HUES48 (cell line): ENCODE measurements at regions not wholly inside any gene's neighbourhood (a gene's known extent, or its start where the extent isn't known, plus 50 kb on each side); places are given as distances from the start of the nearest gene placed in this dataset.

Source experiments
- H3K27ac ChIP-seq: one replicate; pipeline ENCODE4 v1.7.0; 2013; ENCODE audit warnings: low read depth, low read length, inconsistent platforms
- H3K27me3 ChIP-seq: 2 replicates; pipeline ENCODE4 v1.6.1; 2013; ENCODE audit warnings: mild to moderate bottlenecking, low read length; ENCODE audit not compliant: control insufficient read depth, insufficient read depth
- H3K36me3 ChIP-seq: 2 replicates; pipeline ENCODE4 v1.6.1; 2013; ENCODE audit warnings: low read length; ENCODE audit not compliant: control insufficient read depth, insufficient read depth
- H3K4me1 ChIP-seq: 2 replicates; pipeline ENCODE4 v1.6.1; 2013; ENCODE audit warnings: mild to moderate bottlenecking, low read length; ENCODE audit not compliant: control insufficient read depth, insufficient read depth
- H3K4me3 ChIP-seq: 2 replicates; pipeline ENCODE4 v1.5.1; 2013; ENCODE audit warnings: mild to moderate bottlenecking, low read depth, low read length
- H3K9ac ChIP-seq: 2 replicates; pipeline ENCODE4 v1.6.1; 2013; ENCODE audit warnings: mild to moderate bottlenecking, low read depth, low read length, moderate library complexity
- H3K9me3 ChIP-seq: 2 replicates; pipeline ENCODE4 v1.6.1; 2013; ENCODE audit warnings: low read length; ENCODE audit not compliant: control insufficient read depth, insufficient read depth

DNA sequence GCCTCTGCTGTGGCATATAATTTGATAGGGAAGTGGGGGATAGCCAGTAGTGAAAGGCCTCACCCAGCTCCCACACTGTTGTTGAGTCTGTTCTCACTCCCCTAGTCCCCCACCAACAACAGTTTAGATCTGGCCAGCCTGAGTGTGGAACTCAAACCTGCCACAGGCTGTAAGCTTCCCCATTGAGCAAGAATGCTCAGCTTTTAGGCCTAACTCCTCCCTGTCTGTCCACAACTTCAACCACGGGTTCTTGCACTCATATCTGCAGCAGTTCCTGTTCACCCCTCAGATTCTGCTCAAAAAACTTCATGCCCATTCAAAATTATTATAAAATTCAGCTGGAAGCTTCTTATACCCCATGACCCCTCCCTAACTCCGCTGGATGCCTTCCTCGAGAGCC, 975.1 kb downstream of the NSUN3 start:
- Histone ChIP-seq H3K27me3 (no peaks in the 10 kb centered on the region), H3K4me3 (no peak overlapping the region), H3K4me1 (peaks cover 7% of the 10 kb centered on the region), H3K27ac (no peak overlapping the region), H3K9me3 (no peaks in the 10 kb centered on the region), H3K9ac (no peak overlapping the region), H3K36me3 (no peaks in the 10 kb centered on the region)

DNA sequence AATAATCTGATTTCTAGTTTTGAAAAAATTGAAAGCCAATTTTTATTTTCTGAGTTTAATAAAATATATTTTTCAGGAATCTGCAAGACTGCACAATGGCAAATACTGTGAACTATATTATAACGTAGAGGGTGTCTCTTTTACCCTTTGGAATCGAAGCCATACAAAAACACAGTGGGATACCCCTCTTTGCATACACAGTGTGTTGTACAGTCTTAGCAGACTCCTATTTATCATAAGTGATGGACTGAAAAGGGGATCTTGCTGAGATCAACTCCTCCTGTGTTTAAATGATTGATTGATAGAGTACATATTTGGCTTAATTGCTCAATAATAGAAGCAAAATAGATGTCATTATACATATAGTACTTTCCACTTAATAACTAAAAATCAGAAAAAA, 981.2 kb downstream of the NSUN3 start:
- Histone ChIP-seq H3K9ac (no peak overlapping the region), H3K9me3 (no peaks in the 10 kb centered on the region), H3K27ac (no peak overlapping the region), H3K4me1 (no peaks in the 10 kb centered on the region), H3K36me3 (no peaks in the 10 kb centered on the region), H3K4me3 (no peak overlapping the region), H3K27me3 (no peaks in the 10 kb centered on the region)

DNA sequence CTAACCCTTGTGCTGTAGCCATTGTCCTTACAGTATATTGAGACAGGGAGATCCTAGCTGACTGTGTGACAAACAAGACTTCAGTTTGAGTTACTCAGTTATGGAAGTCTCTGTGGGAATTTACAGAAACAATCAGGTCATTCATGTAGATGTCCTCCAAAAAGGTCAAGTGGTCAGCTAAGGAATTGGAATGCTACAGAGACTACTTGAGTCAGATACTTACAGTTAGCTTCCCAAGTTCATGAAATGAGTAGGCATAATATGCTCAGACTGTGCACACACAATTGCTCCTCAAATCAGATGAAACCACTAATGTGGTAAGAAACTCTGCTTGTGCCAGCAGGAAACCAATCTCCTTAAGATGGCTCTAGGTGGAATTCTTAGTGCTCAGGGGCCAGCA, 985.7 kb downstream of the NSUN3 start:
- no peaks in the 10 kb centered on the region for H3K4me1 ChIP-seq
- no peaks in the 10 kb centered on the region for H3K9me3 ChIP-seq
- no peaks in the 10 kb centered on the region for H3K36me3 ChIP-seq
- no peak overlapping the region for H3K9ac ChIP-seq
- no peak overlapping the region for H3K27ac ChIP-seq
- no peak overlapping the region for H3K4me3 ChIP-seq
- H3K27me3 ChIP-seq: no peaks in the 10 kb centered on the region

DNA sequence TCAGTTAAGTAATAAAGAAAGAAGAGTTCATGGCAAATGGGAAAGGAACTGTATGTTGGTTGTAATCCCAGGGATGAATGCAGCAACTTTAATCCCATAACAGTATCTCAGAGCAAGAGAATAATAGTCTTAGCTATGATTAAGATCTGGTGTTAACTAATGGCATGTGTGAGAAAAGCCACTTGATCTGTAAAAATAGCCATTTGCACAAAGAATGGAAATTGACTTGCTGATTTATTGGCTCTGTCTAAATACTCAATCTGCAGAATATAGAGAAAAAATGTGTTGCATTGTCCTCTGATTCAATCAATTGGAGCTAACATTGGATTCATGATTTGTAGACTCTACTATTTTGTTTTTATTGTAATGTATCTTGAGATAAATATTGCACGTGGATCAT, 987.0 kb downstream of the NSUN3 start:
- Histone ChIP-seq H3K9me3 (no peaks in the 10 kb centered on the region), H3K4me1 (no peaks in the 10 kb centered on the region), H3K36me3 (no peaks in the 10 kb centered on the region), H3K4me3 (no peak overlapping the region), H3K27me3 (no peaks in the 10 kb centered on the region), H3K27ac (no peak overlapping the region), H3K9ac (no peak overlapping the region)

DNA sequence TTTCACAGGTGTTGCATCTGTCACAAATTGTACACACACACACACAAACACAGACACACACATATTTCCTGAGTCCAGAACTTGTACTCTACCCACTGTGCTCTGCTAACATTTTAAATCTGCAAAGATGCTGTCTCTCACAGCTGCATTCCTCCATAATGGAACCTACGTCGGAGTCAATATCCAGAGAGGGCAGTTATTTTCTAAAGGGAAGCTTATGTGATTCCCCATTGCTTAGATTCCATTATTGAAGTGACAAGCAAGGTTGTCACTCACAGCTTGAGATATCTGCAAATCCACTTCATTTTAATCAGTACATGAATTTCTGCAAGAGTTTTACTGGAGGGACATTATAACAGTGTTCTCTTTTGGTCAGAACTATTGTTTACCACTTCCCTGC, 992.4 kb downstream of the NSUN3 start:
- H3K27me3 ChIP-seq: no peaks in the 10 kb centered on the region

DNA sequence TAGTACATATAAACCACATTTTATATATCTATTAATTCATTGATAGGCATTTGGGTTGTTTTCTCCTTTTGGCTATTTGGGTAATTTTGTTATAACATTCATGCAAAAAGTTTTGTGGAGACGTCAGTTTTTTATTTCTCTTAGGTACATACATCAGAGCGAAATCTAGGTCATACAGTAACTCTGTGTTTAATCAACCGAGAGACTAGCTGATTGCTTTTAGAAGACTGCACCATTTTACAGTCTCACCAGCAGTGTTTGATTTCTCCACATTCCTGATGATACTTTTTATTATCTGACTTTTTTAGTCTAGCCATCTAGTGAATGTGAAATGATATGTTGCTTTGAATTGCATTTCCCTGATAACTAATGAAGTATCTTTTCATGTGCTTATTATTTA, 1019.3 kb downstream of the NSUN3 start:
- H3K36me3 ChIP-seq: no peaks in the 10 kb centered on the region
- H3K4me3 ChIP-seq: no peak overlapping the region
- H3K9ac ChIP-seq: no peak overlapping the region
- H3K27ac ChIP-seq: no peak overlapping the region
- no peaks in the 10 kb centered on the region for H3K27me3 ChIP-seq
- no peaks in the 10 kb centered on the region for H3K4me1 ChIP-seq
- no peaks in the 10 kb centered on the region for H3K9me3 ChIP-seq

More for the DNA sequence above, 992.4 kb downstream of the NSUN3 start:
- Histone ChIP-seq H3K27ac (no peak overlapping the region), H3K4me1 (no peaks in the 10 kb centered on the region), H3K9ac (no peak overlapping the region), H3K4me3 (no peak overlapping the region), H3K36me3 (no peaks in the 10 kb centered on the region), H3K9me3 (no peaks in the 10 kb centered on the region)

DNA sequence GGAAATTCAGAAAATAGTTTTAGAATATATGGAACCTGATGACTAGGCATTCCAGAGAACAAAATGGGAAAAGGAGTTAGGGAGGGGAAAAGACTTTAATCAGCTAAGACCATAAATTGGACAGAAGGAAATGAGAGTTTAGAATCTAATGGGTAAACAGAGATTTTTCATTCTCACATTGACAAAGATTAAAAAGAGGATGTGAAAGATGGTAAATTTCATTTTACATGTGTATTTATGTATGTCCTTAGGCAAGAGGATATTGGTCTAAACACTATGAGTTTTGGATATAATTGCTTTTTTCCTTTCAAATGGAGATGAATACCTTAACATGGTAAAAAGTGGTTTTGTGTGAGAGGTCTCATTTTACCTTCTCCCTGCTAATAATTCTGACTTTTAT, 1021.9 kb downstream of the NSUN3 start:
- no peaks in the 10 kb centered on the region for H3K27me3 ChIP-seq
- H3K4me1 ChIP-seq: no peaks in the 10 kb centered on the region
- no peaks in the 10 kb centered on the region for H3K36me3 ChIP-seq
- H3K9me3 ChIP-seq: no peaks in the 10 kb centered on the region
- H3K4me3 ChIP-seq: no peak overlapping the region
- H3K9ac ChIP-seq: no peak overlapping the region
- no peak overlapping the region for H3K27ac ChIP-seq

DNA sequence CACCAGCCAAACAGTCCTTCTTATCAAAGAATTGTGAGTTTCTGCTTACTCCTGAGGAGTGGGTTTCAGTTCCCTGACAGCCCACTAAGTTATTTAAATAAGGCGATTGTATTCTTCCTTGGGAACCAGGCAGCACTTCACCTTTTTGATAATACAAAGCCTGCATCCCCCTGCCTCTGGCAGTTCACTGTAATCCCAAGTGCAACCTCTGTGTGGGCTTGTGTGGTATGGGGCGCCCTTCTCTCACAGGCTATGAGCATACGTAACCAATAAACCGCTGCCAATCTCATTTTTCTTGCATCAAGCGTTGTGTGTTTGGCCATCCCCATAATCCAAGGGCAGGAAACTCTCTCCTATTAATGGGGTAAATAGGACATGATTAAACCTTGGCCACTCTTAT, 1025.6 kb downstream of the NSUN3 start:
- no peaks in the 10 kb centered on the region for H3K4me1 ChIP-seq
- no peak overlapping the region for H3K27ac ChIP-seq
- H3K4me3 ChIP-seq: no peak overlapping the region
- no peaks in the 10 kb centered on the region for H3K27me3 ChIP-seq
- no peaks in the 10 kb centered on the region for H3K9me3 ChIP-seq
- no peak overlapping the region for H3K9ac ChIP-seq
- no peaks in the 10 kb centered on the region for H3K36me3 ChIP-seq

DNA sequence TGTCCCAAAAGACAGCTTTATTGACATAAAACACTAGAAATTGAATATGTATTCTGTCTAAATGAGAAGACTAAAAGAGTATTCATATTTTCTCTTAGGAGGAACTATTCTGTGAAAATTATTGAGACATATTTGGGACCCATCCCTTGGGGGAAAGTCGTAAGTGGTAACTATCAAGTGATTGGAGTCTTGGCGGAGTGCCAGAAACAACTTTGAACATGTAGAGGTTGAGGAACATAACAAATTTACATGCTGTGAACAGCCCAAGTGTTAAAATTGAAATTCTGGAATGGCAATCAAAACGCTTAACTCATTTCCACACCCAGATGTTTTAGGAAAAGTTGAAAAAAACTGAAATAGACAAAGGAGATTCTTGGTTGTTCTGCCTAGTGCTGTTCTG, 1034.6 kb downstream of the NSUN3 start:
- Histone ChIP-seq H3K27ac (no peak overlapping the region), H3K36me3 (no peaks in the 10 kb centered on the region), H3K9me3 (no peaks in the 10 kb centered on the region), H3K4me3 (no peak overlapping the region), H3K4me1 (no peaks in the 10 kb centered on the region), H3K27me3 (no peaks in the 10 kb centered on the region), H3K9ac (no peak overlapping the region)

DNA sequence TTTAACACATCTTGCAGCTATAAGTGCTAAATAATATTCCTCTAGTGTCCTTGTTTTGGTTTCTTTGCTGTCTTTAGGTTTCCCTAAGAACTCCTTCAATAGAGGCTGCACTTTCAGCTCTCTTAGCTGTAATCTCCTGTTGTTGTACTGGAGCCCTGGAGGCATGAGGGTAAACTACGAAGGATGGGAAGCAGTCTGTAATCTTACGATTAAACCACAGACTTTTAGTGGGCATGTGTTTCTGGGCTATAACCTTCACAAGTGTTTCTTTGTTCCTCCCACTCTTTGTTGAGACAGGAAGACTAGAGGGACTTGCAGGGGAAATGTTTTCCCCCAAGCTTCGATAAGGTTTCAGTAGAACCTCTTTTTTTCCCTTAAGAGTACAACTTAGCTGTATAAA, 1058.1 kb downstream of the NSUN3 start:
- no peak overlapping the region for H3K4me3 ChIP-seq
- no peaks in the 10 kb centered on the region for H3K36me3 ChIP-seq
- no peak overlapping the region for H3K27ac ChIP-seq

DNA sequence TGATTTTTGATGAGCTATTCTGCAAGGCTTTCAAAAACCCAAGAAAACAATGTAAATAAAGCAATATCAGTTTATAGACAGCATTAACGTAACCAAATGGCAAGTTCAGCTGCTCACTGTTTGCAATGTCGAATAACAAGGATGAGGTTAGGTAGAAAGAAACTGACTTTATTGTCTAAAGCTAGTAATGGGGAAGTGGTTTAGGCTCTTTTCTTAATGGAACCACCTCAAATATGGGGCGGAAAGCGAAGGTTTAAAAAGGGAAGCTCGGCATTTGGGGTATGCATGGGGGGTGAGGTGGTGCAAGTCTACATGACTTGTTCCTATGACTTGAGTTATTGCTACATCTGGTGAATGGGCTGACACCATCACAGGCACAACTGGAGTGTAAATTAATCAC, 1060.2 kb downstream of the NSUN3 start:
- no peaks in the 10 kb centered on the region for H3K4me1 ChIP-seq

More for the DNA sequence above, 1058.1 kb downstream of the NSUN3 start:
- H3K27me3 ChIP-seq: no peaks in the 10 kb centered on the region
- H3K9me3 ChIP-seq: no peaks in the 10 kb centered on the region
- H3K9ac ChIP-seq: no peak overlapping the region
- no peaks in the 10 kb centered on the region for H3K4me1 ChIP-seq

More for the DNA sequence above, 1060.2 kb downstream of the NSUN3 start:
- Histone ChIP-seq H3K36me3 (no peaks in the 10 kb centered on the region), H3K4me3 (no peak overlapping the region), H3K9me3 (no peaks in the 10 kb centered on the region), H3K9ac (no peak overlapping the region), H3K27me3 (no peaks in the 10 kb centered on the region), H3K27ac (no peak overlapping the region)
